ENCODE measurements at regions not wholly inside any gene's neighbourhood (a gene's known extent, or its start where the extent isn't known, plus 50 kb on each side); places are given as distances from the start of the nearest gene placed in this dataset.
A peak's percentile ranks its signal among the peaks of the same experiment; 100 is the strongest.
"Not testable (repeated sequence)": the region's sequence is repeated elsewhere in the genome, so short reads cannot be mapped to it uniquely, and the experiment has no call there.

DNA sequence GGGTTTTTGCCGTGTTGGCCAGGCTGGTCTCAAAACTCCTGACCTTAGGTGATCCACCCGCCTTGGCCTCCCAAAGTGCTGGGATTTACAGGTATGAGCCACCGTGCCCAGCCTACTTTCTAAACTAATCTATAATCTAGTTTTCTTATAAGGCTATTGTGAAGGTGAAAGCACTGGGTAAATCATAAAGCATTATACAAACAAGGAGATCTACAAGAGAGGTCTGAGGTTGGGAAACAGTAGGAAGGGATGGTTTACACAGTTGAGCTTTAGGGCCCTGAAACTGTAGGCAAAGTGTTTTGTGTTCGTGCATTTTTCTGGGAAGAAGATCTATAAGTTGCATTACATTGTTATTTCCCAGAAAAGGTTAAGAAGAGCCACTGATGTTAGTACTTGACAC, 84.9 kb upstream of the MED13 start:
- WGBS, 2 donors: 79 to 91% methylated on average over 4 of the region's 4 CpGs

GRCh38 chr17:62147284-62147683, 82.2 kb upstream of the MED13 start:
- no peak overlapping the region for H3K4me3 ChIP-seq
- H3K9ac ChIP-seq (ENCODE audit: insufficient read depth in 1 of 2, low read length in 2 of 2): no peak overlapping the region
- no peaks in the 10 kb centered on the region for H3K4me1 ChIP-seq (ENCODE audit: control insufficient read depth in 5 of 5, insufficient read depth in 5 of 5, low read length in 5 of 5)
- H3K27ac ChIP-seq (ENCODE audit: low read depth in 1 of 2, low read length in 1 of 2): no peak overlapping the region
- DNase-seq: no peak
- TF ChIP-seq CTCF (IDR thresholded peaks at IDR 0.05; ENCODE audit: control extremely low read depth, extremely low read depth): no peak
- H3K36me3 ChIP-seq (ENCODE audit: control insufficient read depth in 4 of 4, insufficient read depth in 4 of 4, low read length in 4 of 4): no peaks in the 10 kb centered on the region
- peaks cover 0 to 2% (median 0%) of the 10 kb centered on the region in 3 donors for H3K27me3 ChIP-seq (ENCODE audit: control insufficient read depth in 3 of 3, insufficient read depth in 3 of 3, low read length in 2 of 3)
- no peaks in the 10 kb centered on the region for H3K9me3 ChIP-seq (ENCODE audit: control insufficient read depth in 4 of 4, insufficient read depth in 3 of 4, low read length in 3 of 4)
- 67 to 83% methylated on average over 4 of the region's 4 CpGs for WGBS, 2 donors
- no peak for ATAC-seq (ENCODE audit: insufficient read depth, low FRiP score)

More for the DNA sequence above, 84.9 kb upstream of the MED13 start:
- DNase-seq (no peak), ATAC-seq (ENCODE audit: insufficient read depth, low FRiP score) (no peak)
- Histone ChIP-seq H3K9me3 (ENCODE audit: control insufficient read depth in 4 of 4, insufficient read depth in 3 of 4, low read length in 3 of 4) (no peaks in the 10 kb centered on the region), H3K36me3 (ENCODE audit: control insufficient read depth in 4 of 4, insufficient read depth in 4 of 4, low read length in 4 of 4) (no peaks in the 10 kb centered on the region), H3K4me1 (ENCODE audit: control insufficient read depth in 5 of 5, insufficient read depth in 5 of 5, low read length in 5 of 5) (no peaks in the 10 kb centered on the region), H3K4me3 (no peak overlapping the region), H3K9ac (ENCODE audit: insufficient read depth in 1 of 2, low read length in 2 of 2) (no peak overlapping the region), H3K27me3 (ENCODE audit: control insufficient read depth in 3 of 3, insufficient read depth in 3 of 3, low read length in 2 of 3) (peaks cover 0 to 2% (median 0%) of the 10 kb centered on the region in 3 donors), H3K27ac (ENCODE audit: low read depth in 1 of 2, low read length in 1 of 2) (no peak overlapping the region)
- no peak for TF ChIP-seq CTCF (IDR thresholded peaks at IDR 0.05; ENCODE audit: control extremely low read depth, extremely low read depth)

GRCh38 chr17:62140836-62141235, 75.8 kb upstream of the MED13 start:
- no peak for TF ChIP-seq CTCF (IDR thresholded peaks at IDR 0.05; ENCODE audit: control extremely low read depth, extremely low read depth)
- Histone ChIP-seq H3K36me3 (ENCODE audit: control insufficient read depth in 4 of 4, insufficient read depth in 4 of 4, low read length in 4 of 4) (no peaks in the 10 kb centered on the region), H3K9ac (ENCODE audit: insufficient read depth in 1 of 2, low read length in 2 of 2) (no peak overlapping the region), H3K27me3 (ENCODE audit: control insufficient read depth in 3 of 3, insufficient read depth in 3 of 3, low read length in 2 of 3) (peaks cover 7 to 19% (median 9%) of the 10 kb centered on the region in 3 donors), H3K27ac (ENCODE audit: low read depth in 1 of 2, low read length in 1 of 2) (no peak overlapping the region), H3K4me1 (ENCODE audit: control insufficient read depth in 5 of 5, insufficient read depth in 5 of 5, low read length in 5 of 5) (peaks cover 0 to 10% (median 0%) of the 10 kb centered on the region in 5 donors), H3K4me3 (no peak overlapping the region), H3K9me3 (ENCODE audit: control insufficient read depth in 4 of 4, insufficient read depth in 3 of 4, low read length in 3 of 4) (peaks cover 0 to 17% (median 0%) of the 10 kb centered on the region in 4 donors)
- DNase-seq: peak; percentile 29 to 80 (median 36)
- WGBS, 2 donors: 57 to 73% methylated on average over 14 of the region's 14 CpGs
- ATAC-seq (ENCODE audit: insufficient read depth, low FRiP score): no peak

- H3K27me3 ChIP-seq (ENCODE audit: control insufficient read depth in 3 of 3, insufficient read depth in 3 of 3, low read length in 2 of 3): peaks cover 7 to 23% (median 9%) of the 10 kb centered on the region in 3 donors
- DNase-seq (no peak), ATAC-seq (ENCODE audit: insufficient read depth, low FRiP score) (no peak)
- no peak for TF ChIP-seq CTCF (IDR thresholded peaks at IDR 0.05; ENCODE audit: control extremely low read depth, extremely low read depth)
- H3K9me3 ChIP-seq (ENCODE audit: control insufficient read depth in 4 of 4, insufficient read depth in 3 of 4, low read length in 3 of 4): peaks cover 0 to 17% (median 0%) of the 10 kb centered on the region in 4 donors
- H3K4me1 ChIP-seq (ENCODE audit: control insufficient read depth in 5 of 5, insufficient read depth in 5 of 5, low read length in 5 of 5): peaks cover 0 to 10% (median 0%) of the 10 kb centered on the region in 5 donors
- no peak overlapping the region for H3K4me3 ChIP-seq
- H3K27ac ChIP-seq (ENCODE audit: low read depth in 1 of 2, low read length in 1 of 2): no peak overlapping the region
- H3K9ac ChIP-seq (ENCODE audit: insufficient read depth in 1 of 2, low read length in 2 of 2): no peak overlapping the region
- no peaks in the 10 kb centered on the region for H3K36me3 ChIP-seq (ENCODE audit: control insufficient read depth in 4 of 4, insufficient read depth in 4 of 4, low read length in 4 of 4)
- WGBS, 2 donors: 91 to 94% methylated on average over 22 of the region's 22 CpGs
Observed at GRCh38 chr17:62140376-62140775, 75.3 kb upstream of the MED13 start.

DNA sequence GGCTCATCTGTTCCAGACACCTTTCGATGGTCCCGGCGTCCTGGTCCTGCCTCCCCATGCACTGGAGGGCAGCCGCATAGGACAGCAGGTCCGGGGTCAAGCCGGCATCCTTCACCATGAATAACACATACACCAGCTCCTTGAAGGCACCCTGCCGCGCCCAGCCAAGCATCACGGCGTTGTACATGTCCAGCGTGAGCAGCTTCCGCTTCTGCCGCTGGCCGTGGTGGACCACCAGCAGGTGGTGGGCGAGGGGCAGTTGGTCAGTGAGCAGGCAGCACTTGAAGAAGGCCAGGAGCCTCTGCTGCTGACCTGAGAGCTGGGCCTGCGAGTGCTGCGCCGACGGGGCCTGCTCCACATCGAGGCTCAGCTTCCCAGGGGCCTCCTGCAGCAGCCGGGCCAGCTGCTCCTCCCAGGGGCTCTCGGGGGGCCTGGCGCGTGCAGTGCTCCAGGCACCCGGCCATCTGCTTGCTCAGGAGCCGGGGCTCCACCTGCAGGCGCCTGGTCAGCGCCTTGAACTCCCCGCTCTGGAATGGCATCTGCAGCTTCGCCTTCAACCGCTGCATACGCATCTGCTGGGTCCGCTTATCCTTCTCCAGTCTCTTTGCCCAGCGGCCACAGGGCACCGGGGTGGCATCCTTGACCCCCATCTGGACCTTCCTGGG, 74.7 kb upstream of the MED13 start:
- Histone ChIP-seq H3K9me3 (ENCODE audit: control insufficient read depth in 4 of 4, insufficient read depth in 3 of 4, low read length in 3 of 4) (peaks cover 0 to 17% (median 0%) of the 10 kb centered on the region in 4 donors), H3K27me3 (ENCODE audit: control insufficient read depth in 3 of 3, insufficient read depth in 3 of 3, low read length in 2 of 3) (peaks cover 7 to 23% (median 9%) of the 10 kb centered on the region in 3 donors)
- not testable (repeated sequence) for H3K36me3 ChIP-seq (ENCODE audit: control insufficient read depth in 4 of 4, insufficient read depth in 4 of 4, low read length in 4 of 4); H3K27ac ChIP-seq (ENCODE audit: low read depth in 1 of 2, low read length in 1 of 2); DNase-seq; H3K9ac ChIP-seq (ENCODE audit: insufficient read depth in 1 of 2, low read length in 2 of 2); H3K4me1 ChIP-seq (ENCODE audit: control insufficient read depth in 5 of 5, insufficient read depth in 5 of 5, low read length in 5 of 5); ATAC-seq (ENCODE audit: insufficient read depth, low FRiP score); H3K4me3 ChIP-seq
- WGBS, 2 donors: 86 to 87% methylated on average over 29 to 35 of the region's 35 CpGs

Measured in lung (tissue), 11 donors.